KMS-11 (cell line): ENCODE measurements at regions not wholly inside any gene's neighbourhood (a gene's known extent, or its start where the extent isn't known, plus 50 kb on each side); places are given as distances from the start of the nearest gene placed in this dataset.

ENCODE experiments used
- H2AFZ ChIP-seq: fragments of 200-600 bp; sonication (generic); 2 replicates; pipeline ENCODE4 v1.6.1; 2016; ENCODE audit warnings: antibody characterized with exemption, mixed run types, low read depth
- H3K27ac ChIP-seq: fragments of 200-600 bp; sonication (generic); 2 replicates; pipeline ENCODE4 v1.6.1; 2016; ENCODE audit warnings: mild to moderate bottlenecking, mixed run types
- H3K27me3 ChIP-seq: fragments of 200-600 bp; sonication (generic); 2 replicates; pipeline ENCODE4 v1.6.1; 2017; ENCODE audit warnings: mild to moderate bottlenecking, low read depth, mixed run types, moderate library complexity; ENCODE audit not compliant: insufficient read depth
- H3K36me3 ChIP-seq: fragments of 200-600 bp; sonication (generic); 2 replicates; pipeline ENCODE4 v1.6.1; 2017; ENCODE audit warnings: mild to moderate bottlenecking, mixed run types; ENCODE audit not compliant: insufficient read depth
- H3K4me1 ChIP-seq: fragments of 200-600 bp; sonication (generic); 2 replicates; pipeline ENCODE4 v1.6.1; 2016; ENCODE audit warnings: mild to moderate bottlenecking, low read depth, mixed run types; ENCODE audit not compliant: poor library complexity, severe bottlenecking
- H3K4me2 ChIP-seq: fragments of 200-600 bp; sonication (generic); 2 replicates; pipeline ENCODE4 v1.7.0; 2016; ENCODE audit warnings: mild to moderate bottlenecking, mixed run types
- H3K4me3 ChIP-seq: fragments of 200-600 bp; sonication (generic); IDR thresholded peaks from 2 replicates; pipeline ENCODE4 v1.6.1; 2017; ENCODE audit warnings: low read depth, low read length, mixed read lengths; ENCODE audit not compliant: insufficient read depth
- H3K79me2 ChIP-seq: fragments of 200-600 bp; sonication (generic); 2 replicates; pipeline ENCODE4 v1.6.1; 2016; ENCODE audit warnings: low read depth, mixed run types; ENCODE audit not compliant: insufficient read depth
- H3K9ac ChIP-seq: fragments of 200-600 bp; sonication (generic); 2 replicates; pipeline ENCODE4 v1.6.1; 2016; ENCODE audit warnings: mild to moderate bottlenecking, mixed run types
- H4K20me1 ChIP-seq: fragments of 200-600 bp; sonication (generic); 2 replicates; pipeline ENCODE4 v1.6.1; 2016; ENCODE audit warnings: mild to moderate bottlenecking, mixed run types; ENCODE audit not compliant: insufficient read depth
- TF ChIP-seq, protein P1 (sequence below): fragments of 200-600 bp; sonication (generic); conservative IDR thresholded peaks from 2 replicates; pipeline ENCODE4 v1.6.1; 2017; ENCODE audit warnings: low read depth, mild to moderate bottlenecking, antibody characterized with exemption, low read length, moderate library complexity, mixed read lengths

DNA sequence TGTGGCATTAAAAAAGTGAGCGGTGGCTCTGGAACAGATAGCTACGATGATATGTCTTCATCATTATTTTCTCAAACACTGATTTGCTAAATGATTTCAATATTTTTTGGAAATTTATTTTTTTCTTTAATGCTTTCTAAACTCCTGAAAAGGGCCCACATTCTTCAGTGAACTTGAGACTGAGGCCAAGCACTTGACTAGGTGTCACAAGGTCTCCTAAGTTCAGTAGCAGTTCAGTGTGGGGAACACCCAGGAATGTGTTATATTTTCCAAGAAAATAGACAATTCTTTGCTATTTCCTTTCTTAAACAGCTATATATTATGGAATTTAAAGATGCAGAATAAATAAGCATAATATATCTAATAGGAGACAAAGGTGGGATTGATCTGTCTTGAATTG, 850.9 kb downstream of the USP25 start:
- TF ChIP-seq, protein P1, sequence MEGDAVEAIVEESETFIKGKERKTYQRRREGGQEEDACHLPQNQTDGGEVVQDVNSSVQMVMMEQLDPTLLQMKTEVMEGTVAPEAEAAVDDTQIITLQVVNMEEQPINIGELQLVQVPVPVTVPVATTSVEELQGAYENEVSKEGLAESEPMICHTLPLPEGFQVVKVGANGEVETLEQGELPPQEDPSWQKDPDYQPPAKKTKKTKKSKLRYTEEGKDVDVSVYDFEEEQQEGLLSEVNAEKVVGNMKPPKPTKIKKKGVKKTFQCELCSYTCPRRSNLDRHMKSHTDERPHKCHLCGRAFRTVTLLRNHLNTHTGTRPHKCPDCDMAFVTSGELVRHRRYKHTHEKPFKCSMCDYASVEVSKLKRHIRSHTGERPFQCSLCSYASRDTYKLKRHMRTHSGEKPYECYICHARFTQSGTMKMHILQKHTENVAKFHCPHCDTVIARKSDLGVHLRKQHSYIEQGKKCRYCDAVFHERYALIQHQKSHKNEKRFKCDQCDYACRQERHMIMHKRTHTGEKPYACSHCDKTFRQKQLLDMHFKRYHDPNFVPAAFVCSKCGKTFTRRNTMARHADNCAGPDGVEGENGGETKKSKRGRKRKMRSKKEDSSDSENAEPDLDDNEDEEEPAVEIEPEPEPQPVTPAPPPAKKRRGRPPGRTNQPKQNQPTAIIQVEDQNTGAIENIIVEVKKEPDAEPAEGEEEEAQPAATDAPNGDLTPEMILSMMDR: no peak
- Histone ChIP-seq H3K36me3 (no peaks in the 10 kb centered on the region), H4K20me1 (no peaks in the 10 kb centered on the region), H3K27me3 (no peaks in the 10 kb centered on the region), H2AFZ (peak overlapping the region; percentile 1; the same call in 1 of the 2 replicates), H3K79me2 (no peaks in the 10 kb centered on the region), H3K9ac (peak overlapping the region; percentile 62), H3K4me2 (peak overlapping the region; percentile 98), H3K27ac (peak overlapping the region; percentile 96), H3K4me1 (peaks cover 86% of the 10 kb centered on the region), H3K4me3 (no peak overlapping the region)

DNA sequence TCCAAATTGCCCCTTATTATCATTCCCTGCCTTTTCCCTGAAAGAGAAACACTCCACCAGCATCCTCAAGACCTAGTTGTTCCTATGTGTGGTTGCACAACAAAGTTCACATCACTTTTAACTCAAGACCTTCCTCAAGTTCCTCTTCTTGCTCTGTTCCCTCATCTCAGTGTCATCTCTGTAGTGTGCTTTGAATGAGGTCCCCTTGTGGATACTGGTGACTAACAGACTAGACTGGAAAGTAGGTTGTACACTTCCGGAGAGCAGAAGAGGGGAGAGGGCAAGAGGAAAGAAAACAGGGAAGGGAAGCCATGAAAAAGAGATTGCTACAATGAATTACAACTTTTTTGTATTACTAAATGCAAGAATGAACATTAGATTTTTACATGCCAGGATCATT, 853.8 kb downstream of the USP25 start:
- Histone ChIP-seq H3K79me2 (no peaks in the 10 kb centered on the region), H3K27ac (no peak overlapping the region), H3K4me2 (no peak overlapping the region), H2AFZ (no peak overlapping the region), H3K4me3 (no peak overlapping the region), H3K9ac (no peak overlapping the region), H4K20me1 (no peaks in the 10 kb centered on the region), H3K36me3 (no peaks in the 10 kb centered on the region), H3K4me1 (peaks cover 81% of the 10 kb centered on the region), H3K27me3 (no peaks in the 10 kb centered on the region)
- TF ChIP-seq, protein P1: no peak

DNA sequence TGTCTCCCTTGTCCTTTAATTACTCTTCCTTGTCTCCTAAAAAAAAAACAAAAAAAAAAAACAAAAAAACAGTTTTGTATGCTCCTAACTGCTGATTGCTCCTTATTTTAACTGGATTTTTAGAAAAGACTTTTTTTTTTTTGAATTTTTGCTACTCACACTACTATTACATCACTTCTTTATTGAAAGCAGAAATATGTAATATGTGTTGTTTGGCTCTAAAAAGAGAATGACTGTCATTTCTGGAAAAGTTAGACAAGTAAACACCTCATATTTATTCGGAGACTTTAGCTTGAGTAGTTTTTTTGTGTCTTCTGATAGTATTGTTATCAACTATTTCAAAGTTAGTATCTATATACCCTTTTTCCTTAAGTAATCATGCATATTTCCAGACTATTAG, 855.0 kb downstream of the USP25 start:
- TF ChIP-seq, protein P1: no peak
- H2AFZ ChIP-seq: no peak overlapping the region
- no peak overlapping the region for H3K27ac ChIP-seq

DNA sequence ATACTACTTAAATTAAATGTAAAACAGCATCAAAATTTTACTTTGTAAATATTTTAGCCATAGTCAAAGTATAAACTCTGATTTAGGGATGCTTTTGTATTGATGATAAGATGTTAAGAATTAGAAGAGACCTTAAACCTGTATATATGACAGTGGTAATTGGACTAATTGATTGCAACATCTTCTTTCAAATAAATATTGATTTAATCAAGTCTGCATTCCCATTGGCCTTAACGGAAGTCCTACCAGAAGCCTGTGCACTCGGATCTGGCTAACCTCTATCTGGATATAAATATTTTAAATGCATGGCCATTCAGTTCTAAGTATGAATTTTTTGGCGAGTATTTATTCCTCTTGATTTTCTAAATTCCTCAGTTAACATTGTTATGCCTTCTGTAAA, 856.1 kb downstream of the USP25 start:
- Histone ChIP-seq H3K9ac (no peak overlapping the region), H3K36me3 (no peaks in the 10 kb centered on the region), H3K4me2 (0 out of 2 replicates have a peak overlapping the region, but pooled peaks have one; percentile 11), H3K27me3 (no peaks in the 10 kb centered on the region), H3K27ac (no peak overlapping the region), H3K79me2 (no peaks in the 10 kb centered on the region), H2AFZ (no peak overlapping the region), H3K4me1 (peaks cover 60% of the 10 kb centered on the region), H4K20me1 (no peaks in the 10 kb centered on the region), H3K4me3 (no peak overlapping the region)
- TF ChIP-seq, protein P1: no peak

More for the DNA sequence above, 855.0 kb downstream of the USP25 start:
- peaks cover 71% of the 10 kb centered on the region for H3K4me1 ChIP-seq
- H3K79me2 ChIP-seq: no peaks in the 10 kb centered on the region
- no peaks in the 10 kb centered on the region for H3K27me3 ChIP-seq
- no peak overlapping the region for H3K9ac ChIP-seq
- no peak overlapping the region for H3K4me2 ChIP-seq
- H3K4me3 ChIP-seq: no peak overlapping the region
- no peaks in the 10 kb centered on the region for H4K20me1 ChIP-seq
- no peaks in the 10 kb centered on the region for H3K36me3 ChIP-seq
